HG02938 (cell line): ENCODE measurements at regions not wholly inside any gene's neighbourhood (a gene's known extent, or its start where the extent isn't known, plus 50 kb on each side); places are given as distances from the start of the nearest gene placed in this dataset.
"Not testable (repeated sequence)": the region's sequence is repeated elsewhere in the genome, so short reads cannot be mapped to it uniquely, and the experiment has no call there.

Experiments used
- ATAC-seq: cut with Tn5 transposase; IDR thresholded peaks from one replicate; pipeline ENCODE4 v1.9.1; 2021; ENCODE audit warnings: mild to moderate bottlenecking, moderate library complexity; ENCODE audit not compliant: unreplicated experiment

DNA sequence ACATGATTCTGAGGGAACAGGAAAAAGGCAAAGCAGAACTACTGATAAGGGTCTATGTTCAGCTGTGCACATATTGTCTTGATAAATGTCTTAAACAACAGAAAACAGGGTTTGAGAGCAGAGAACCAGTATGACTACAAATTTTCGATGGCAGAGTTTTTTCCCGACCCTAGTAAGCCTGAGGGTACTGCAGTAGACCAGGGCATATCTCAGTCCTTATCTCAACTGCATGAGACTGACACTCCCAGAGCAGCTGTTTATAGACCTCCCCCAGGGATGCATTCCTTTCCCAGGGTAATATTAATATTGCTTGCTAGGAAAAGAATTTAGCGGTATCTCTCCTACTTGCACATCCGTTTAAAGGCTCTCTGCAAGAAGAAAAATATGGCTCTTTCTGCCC is 1176.8 kb upstream of the ADGRB3 start:
- ATAC-seq = no peak

DNA sequence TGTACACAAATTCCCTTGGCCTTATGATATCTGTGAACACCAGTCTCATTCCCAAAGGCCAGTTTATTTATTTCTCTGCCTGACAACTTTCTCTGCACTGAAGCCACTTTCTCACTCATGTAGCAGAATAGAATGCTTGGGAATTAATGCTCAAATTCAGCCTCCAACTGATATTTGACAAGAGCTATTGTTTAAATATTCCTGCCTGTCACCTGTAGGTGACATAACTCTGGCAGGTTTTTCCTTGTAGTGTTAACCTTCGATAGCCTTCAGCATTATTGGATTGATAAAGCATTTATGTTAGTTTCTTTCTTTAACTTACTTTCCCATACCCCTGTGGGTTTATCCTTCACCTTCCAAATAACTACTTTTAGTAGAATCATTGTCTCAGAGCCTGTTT is 1183.2 kb upstream of the ADGRB3 start:
- ATAC-seq = no peak

DNA sequence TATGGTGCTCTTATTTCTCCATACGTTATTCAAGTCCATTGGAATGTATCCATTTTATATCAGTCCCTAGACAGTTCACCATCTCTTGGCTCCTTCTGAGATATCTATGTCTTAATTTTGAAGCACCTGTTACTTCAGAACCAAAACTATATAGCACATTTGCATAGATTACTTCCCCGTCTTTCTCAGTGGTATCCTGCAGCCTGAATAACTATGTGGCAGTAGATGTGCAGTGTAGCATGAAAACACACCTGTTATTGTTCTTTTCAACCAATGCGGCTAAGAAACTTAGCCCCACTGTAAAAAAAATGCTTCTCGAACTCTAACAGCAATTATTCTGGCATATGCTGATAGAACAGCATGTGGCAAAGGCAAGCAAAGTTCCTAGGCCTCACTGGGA is 1184.4 kb upstream of the ADGRB3 start:
- ATAC-seq = no peak

DNA sequence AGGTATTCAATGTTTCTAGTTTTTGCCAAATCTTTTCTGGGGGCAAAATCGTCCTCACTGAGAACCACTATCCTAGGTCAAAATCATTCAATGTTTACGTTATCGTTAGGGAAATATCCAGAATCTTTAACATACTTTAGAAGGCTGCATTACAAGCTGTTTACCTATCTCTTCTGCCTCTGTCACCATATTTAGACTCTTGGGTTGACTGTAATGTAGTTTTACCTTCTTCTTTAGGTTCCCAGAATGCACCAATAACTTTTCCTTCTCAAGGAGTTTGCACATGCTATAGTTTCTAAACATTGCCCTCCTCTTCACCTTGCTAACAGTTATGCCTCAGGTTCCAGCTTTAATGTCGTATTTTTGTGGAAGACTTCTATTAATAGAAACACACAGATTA is 1185.5 kb upstream of the ADGRB3 start:
- ATAC-seq = no peak

DNA sequence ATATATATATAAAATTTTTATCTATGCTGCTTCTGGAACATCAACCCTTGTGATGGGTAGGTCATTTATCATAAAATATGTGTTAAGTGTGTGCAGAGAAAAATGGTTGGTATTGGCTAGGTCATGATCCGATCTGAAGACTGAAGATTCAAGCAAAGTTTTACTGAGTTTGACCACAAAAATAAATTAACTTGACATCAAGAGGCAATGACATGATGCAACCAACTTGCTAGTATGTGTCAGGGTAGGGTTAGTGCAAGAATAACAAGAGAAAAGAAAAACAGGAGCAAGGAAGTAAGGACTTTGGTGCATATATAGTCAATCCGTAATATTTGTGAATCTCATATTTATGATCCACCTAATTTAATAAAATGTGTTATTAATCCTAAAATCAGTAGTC is 1202.0 kb upstream of the ADGRB3 start:
- ATAC-seq = no peak

DNA sequence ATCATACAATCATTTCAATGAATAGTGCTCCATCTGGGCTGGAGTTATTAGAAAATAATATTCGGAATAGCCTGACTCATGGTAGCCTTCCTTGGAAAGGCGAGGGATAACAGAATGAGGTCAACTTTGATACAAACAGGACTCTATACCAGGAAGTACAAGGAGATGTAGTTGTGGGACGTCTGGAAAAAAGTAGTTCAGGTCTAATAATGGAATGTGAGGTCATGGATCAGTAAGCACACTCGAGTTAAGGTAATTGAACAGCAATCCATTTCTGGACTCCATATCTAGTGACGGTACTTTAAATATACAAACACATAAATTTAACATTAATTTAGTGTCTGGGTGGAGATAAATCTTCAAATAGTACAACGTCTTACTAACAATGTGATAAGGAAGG is 1204.0 kb upstream of the ADGRB3 start:
- no peak for ATAC-seq

DNA sequence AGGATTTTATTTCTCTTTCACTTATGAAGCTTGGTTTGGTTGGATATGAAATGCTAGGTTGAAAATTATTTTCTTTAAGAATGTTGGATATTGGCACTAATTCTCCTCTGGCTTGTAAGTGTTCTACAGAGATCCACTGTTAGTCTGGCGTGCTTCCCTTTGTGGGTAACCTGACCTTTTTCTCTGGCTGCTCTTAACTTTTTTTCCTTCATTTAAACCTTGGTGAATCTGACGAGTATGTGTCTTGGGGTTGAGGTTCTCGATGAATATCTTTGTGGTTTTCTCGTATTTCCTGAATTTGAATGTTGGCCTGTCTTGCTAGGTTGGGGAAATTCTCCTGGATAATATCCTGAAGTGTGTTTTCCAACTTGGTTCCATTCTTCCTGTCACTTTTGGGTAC is 1208.4 kb upstream of the ADGRB3 start:
- not testable (repeated sequence) for ATAC-seq

DNA sequence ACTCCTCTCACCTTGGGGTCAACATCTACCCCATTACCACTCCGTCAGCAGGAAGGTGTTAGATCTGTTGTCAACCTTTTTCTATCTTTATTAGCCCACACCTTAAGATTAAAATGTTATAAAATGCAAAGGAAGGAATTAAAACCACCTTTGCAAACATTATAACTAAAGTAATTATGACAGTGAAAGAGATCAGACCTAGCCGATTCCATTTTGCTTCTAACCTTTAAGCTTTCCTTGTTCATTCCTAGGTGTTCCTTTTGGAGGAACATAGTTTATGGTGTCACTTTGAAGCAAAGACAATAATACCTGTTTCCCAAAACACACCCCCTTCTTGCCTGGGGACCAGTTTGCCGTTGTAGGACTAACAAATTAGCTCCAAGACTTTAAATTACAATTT is 1223.0 kb upstream of the ADGRB3 start:
- no peak for ATAC-seq

DNA sequence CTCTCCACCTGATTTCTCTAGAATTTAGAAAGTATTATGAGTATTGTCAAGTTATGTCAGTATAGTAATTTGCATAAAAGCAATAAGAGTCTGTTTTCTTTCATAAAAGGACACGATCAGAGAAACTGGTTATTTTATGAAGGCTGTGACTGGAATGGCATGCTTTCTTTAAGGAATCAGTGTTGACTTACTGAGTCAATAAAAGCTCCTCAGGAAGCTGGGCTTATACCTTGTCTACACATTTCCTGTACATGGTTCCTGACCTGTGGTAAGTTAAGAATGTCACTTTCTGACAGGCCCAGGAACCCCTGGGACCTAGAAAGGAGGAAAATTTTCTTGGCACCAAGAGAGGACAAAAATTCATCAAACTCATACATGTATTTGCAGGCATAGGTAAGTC is 1224.0 kb upstream of the ADGRB3 start:
- ATAC-seq = no peak

DNA sequence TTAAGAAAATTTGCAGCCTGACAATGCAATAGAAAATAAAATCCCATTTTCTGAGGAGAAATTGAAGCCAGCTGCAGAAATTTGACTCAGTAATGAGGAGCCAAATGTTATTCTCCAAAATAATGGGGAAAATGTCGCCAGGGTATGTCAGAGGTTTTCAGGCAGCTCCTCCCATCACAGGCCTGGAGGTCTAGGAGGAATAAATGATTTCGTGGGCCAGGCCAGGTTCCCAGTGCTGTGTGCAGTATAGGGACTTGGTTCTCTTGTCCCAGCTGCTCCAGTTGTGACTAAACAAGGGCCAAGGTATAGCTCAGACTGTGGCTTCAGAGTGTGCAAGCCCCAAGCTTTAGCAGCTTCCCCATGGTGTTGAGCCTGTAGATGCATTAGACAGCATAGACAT is 1240.8 kb upstream of the ADGRB3 start:
- ATAC-seq = no peak

DNA sequence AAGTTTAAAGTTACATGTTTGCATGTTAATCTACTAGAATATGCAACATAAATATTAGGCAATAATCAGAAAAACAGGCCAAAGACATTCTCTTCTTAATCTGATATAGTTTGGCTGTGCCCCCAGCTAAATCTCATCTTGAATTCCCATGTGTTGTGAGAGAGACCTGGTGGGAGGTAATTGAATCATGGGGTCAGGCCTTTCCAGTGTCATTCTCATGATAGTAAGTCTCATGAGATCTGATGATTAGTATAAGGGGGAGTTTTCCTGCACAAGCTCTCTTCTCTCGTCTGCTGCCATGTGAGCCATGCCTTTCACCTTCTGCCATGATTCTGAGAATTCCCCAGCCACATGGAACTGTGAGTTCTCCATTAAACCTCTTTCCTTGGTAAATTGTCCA is 1241.7 kb upstream of the ADGRB3 start:
- ATAC-seq = no peak

DNA sequence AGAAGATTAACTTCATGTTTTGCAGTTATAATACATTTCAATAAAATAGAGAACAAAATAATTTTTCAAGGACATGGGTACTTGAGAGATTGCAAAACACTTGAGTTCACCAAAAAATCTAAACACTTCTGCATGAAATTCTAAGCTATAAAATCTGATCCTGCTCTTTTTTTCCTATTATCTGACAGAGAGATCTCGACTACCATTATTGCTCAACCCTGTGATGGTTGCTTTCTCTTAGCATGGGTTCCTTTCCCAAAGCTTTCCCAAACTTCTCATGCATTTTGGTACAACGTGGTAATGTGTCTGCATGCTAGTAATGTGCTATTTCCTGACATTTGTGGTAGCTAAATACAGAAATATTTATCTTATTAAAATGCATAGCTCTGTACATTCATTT is 1243.1 kb upstream of the ADGRB3 start:
- ATAC-seq = no peak

DNA sequence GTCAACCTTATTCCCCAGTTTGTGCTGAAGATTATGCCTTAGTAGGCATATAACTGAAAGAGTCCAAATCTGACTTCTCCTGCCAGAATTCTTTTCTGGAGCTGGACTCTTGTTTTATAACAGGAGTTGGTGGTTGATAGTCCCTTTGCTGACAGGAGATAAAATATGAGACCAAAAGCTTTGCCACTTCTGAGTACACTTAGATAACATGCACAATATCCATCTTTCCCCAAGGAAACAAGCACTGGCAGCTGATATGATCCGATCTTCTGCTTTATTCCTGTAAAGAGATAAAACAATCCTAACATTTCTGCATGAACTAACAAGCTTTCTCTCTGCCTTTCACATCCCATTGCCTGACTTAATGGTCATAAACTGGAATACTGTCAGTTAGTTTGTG is 1265.4 kb upstream of the ADGRB3 start:
- no peak for ATAC-seq

DNA sequence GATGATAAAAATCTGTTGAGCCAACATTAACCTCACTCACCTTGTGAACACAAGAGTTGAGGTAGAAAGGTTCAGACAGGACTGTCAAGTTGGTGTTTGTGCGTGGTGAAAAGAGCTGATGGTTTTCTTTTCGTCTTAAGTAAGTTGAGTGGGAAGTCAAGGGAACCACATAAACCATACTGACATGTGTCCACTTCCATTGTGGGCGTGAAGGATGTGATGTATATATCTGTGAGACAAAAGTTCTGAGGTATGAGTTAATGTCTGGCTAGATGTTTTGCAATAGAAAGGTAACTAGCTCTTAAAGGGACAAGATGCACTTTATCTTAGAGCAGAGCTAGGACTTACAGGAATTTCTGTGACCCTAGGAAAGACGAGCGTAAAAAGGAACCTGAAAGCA is 1272.1 kb upstream of the ADGRB3 start:
- no peak for ATAC-seq

DNA sequence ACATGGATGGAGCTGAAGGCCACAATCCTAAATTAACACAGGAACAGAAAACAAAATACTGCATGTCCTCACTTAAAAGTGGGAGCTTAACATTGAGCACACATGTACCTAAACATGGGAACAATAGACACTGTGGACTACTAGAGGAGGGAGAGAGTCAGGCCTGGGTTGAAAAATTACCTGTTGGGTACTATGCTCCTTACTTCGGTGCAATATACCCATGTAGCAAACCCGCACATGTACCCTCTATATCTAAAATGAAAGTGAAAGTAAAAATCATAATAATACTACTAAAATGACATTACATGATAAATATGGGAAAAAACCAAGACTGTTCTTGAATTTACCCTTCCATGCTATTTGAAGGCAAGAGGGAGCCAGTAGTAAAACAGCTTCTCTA is 1273.8 kb upstream of the ADGRB3 start:
- no peak for ATAC-seq

DNA sequence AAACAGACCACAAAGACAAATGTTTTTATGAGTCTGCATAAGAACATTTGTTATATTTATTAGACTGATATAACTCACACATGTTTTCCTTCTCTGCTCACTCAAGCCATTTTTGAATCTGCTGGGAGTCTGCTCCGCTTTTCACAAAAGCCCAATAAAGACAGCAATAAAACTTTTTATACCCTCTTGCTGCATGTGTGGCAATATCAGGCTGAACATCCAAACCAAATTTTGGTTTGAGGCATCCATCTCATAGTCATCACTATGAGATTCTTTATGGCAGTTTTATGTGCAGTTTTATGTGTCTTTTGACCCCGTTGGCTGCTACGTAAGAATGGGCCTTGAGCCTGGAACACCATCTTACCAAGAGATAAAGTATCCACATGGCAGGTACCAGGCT is 1276.8 kb upstream of the ADGRB3 start:
- ATAC-seq = no peak

DNA sequence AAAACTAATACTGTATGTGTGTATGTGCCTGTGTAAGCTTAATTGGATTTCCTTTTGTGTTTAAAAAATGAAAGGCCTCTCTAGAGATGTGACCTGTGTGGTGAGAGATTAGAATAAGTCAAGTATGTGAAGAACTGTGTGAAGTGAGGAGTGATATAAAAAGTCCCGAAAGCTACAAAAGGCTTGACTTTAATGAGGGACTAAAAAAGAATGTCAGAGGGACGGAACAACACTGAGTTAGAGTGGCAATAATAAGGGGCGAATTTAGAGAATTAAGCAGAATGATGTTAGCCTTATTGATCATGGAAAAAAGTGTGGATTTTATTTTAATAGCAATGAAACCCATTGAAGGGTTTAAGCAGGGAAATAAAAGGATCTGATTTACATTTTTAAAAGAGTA is 1281.2 kb upstream of the ADGRB3 start:
- ATAC-seq = no peak

DNA sequence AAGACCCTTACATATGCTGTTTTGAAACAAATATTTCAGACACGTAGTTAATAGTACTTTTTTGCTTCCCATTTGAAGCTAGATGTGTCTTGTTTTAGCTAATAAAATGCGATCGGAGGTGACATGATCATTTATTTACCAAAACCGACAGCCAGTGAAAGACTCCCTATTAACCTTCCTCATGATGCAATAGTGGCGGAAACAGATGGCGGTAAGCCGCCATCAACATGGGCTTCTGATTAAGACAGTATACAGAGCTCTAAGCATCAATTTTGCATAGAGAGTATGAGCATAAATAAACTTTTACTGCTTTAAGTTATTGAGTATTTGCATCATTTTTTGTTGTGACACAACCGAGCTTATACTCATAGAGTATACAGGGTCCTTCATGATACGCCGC is 1282.4 kb upstream of the ADGRB3 start:
- ATAC-seq = no peak

DNA sequence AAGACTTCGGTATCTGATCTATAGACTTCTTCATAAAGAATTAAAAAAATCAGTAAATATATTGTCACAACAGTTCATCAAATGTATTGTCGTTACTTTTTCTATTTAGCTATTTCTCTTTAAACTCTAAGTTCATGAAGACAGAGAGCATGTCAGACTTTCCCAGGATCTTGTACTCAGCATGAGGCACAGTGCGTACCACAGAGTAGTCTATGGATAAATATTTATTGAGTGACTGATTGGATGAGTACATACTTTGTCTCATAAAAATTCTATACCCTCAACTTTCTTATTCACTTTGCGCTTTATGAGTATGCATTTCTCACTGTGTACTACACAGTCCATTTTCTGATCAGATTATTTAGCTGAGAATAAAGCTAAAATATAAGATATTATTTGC is 1284.4 kb upstream of the ADGRB3 start:
- ATAC-seq = no peak

DNA sequence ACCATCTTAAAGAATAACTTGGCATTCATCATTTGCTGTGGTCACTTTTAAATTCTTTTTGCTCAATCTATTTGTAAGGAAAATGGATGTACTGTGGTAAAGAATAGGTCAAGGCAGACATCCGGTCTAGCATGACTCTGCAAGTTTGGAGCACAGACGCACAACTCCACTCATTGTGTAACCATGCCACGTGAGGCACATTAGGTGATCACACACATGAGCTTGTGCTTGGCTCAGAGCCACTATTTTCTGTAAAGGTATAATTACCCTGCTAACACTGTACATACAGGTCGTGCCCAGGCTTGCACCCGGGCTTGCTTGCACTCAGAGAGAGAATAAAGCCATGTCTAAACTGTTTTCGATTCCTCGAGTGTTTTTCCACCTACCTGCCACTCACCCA is 1289.1 kb upstream of the ADGRB3 start:
- no peak for ATAC-seq

DNA sequence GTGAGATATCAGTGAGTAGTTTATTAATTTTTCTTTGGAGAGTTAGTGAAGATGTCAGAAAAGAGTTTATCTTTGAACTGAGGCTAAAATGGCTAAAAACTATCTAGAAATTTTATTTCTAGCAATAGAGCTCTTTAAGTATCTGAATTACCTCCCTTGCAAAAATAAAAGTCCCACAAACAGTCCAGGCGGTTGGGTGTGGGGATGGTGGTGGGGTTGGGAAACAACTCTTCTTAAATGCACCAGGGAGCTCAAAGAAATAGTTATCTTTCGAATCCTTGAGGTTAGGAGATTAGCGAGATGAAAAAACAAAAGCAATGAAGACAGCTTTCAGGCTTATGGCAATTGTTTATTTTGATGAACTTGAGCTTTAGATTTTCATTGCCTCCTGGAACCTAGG is 1299.1 kb upstream of the ADGRB3 start:
- no peak for ATAC-seq

DNA sequence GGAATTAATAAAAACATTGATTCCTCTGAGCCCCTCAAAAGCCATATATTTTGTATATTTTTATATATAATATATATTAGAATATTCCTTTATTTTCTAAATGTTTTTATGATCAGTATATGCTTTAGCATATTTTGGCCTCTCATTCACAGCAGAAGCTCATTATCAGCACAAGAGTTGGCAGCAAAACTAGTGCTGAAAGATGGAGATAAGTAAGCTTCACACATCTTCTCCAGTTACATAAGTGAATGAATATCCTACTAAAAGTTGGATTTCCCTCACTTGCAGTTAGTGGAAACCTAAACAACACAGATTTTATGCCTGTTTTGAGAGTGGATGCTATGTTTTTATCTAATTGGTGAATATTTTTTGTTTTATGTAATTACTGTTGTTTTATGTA is 1303.8 kb upstream of the ADGRB3 start:
- no peak for ATAC-seq

DNA sequence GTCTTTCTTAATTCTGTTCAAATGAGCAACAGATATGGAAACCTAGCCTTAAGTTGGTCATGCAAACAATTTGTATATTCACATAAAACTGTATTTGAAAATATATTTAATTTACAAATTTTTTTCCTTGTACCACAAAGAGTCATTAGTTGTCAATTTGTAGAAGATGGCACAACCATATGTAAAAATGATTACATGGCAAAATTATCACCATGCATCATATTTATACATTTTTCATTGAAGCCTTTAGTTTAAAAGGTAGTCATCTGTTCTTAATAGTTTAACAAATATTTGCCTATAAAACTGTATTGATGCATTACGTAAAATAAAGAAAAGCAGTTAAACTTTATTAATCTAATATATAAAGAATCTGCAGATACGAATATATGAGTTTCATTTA is 1306.8 kb upstream of the ADGRB3 start:
- ATAC-seq = no peak

DNA sequence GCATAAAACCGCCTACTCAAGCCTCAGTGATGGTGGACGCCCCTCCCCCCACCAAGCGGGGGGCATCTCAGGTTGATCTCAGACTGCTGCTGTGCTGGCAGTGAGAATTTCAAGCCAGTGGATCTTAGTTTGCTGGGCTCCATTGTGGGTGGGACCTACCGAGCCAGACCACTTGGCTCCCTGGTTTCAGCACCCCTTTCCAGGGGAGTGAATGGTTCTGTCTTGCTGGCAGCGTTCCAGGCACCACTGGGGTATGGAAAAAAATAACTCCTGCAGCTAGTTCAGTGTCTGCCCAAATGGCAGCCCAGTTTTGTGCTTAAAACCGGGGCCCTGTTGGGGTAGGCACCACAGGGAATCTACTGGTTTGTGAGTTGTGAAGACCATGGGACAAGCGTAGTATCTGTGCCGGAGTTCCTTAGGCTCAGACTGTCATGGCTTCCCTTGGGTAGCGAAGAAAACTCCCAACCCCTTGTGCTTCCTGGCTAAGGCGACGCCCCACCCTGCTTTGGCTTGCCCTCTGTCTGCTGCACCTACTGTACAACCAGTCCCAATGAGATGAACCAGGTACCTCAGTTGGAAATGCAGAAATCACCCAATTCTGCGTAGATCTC is 1334.5 kb upstream of the ADGRB3 start:
- no peak for ATAC-seq
